HG02759 (cell line): ENCODE measurements at regions not wholly inside any gene's neighbourhood (a gene's known extent, or its start where the extent isn't known, plus 50 kb on each side); places are given as distances from the start of the nearest gene placed in this dataset.
"Not testable (repeated sequence)": the region's sequence is repeated elsewhere in the genome, so short reads cannot be mapped to it uniquely, and the experiment has no call there.

Experiments used
- ATAC-seq: cut with Tn5 transposase; IDR thresholded peaks from one replicate; pipeline ENCODE4 v1.9.1; 2021; ENCODE audit warnings: mild to moderate bottlenecking, moderate library complexity; ENCODE audit not compliant: unreplicated experiment

DNA sequence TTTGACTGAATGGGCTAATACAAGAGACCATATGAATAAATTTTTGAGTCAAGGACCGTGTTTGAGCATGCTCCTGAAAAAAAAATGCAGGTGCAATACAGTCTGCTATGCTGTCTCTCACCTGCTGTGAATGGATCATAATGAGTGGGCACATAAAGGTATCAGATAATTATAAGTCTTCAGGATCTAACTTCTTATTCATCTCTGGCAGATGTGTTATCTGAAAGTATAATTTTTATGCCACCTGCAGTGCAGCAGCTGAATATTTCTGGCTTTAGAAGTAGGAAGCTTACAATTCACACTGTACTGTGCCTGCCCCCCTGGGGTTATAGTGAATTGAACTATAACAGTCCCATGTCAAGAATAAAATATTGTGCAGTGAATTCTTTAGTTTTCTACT is 333.3 kb downstream of the MRPL39 start:
- ATAC-seq = no peak

GRCh38 chr21:25254491-25255174 is 352.6 kb downstream of the MRPL39 start:
- ATAC-seq = no peak

DNA sequence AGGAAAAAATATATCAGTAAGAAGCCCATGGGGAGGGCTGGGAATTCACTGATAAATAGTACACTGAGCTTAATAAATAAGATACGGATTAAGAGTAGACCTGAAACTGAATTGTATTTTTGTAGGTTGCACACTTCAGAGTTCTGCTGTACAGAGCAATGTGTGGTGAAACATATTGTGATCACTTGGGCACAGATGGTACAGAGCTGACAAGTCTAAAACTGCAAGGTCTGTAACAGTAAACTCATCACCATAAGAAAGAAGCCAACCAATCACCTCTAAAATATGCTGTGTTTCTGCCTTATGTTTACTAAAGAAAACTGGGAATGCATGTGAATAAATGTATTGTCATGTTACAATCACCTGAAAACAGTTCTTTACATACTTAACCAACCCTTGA is 360.7 kb downstream of the MRPL39 start:
- no peak for ATAC-seq

DNA sequence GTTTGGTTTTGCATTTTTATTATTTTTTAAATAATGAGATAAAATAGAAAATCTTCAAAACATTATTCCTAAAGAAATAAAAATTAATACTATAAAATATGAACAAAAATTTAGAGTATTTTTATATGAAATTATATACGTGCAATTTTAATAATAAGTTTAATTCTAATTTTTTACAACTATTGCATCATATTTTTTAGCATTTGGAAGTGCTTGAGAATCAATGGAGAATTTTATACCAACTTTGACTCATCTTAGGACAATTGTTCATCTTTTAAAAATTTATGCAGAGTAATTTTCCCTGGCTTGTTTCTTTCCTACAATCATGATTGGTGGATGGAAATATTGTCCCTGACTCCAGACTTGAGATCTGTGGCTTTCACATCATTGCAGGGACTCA is 362.5 kb downstream of the MRPL39 start:
- no peak for ATAC-seq

DNA sequence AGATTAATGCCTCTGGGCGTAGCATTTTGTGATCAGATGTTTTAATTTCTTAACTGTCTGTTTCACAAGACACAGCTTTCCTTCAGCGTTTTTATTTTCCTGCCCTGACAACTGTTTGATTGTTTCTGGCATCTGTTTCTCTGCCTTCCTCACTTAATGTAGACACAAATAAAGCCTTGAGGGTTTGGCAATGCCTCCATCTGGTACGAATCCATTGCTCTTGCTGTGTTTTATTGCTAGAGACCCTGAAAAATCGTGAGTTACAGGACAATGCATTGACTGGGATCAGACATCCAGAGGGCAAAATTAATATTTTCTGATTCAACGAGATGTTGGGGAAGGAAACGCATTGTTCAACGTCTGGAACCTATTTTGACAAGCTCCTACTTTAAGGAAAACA is 363.5 kb downstream of the MRPL39 start:
- no peak for ATAC-seq

DNA sequence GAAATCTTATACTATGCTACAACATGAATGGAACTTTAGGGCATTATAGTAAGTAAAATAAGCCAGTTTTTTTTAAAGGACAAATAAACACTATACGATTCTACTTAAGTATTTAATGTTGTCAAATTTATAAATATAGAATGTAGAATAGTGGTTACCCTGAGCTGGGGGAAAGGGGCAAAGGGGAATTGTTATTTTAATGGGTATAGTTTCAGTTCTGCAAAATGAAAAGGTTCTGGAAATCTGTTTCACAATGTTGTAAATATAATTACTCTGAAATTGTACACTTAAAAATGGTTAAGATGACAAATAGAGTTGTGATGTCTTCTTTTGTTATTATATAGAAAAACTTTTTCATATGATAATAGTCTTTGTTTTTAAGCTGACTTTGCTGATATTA is 366.3 kb downstream of the MRPL39 start:
- ATAC-seq = no peak

GRCh38 chr21:25234857-25235801 is 372.2 kb downstream of the MRPL39 start:
- peak; percentile 83 for ATAC-seq

GRCh38 chr21:25220954-25221353 is 386.3 kb downstream of the MRPL39 start:
- no peak for ATAC-seq

DNA sequence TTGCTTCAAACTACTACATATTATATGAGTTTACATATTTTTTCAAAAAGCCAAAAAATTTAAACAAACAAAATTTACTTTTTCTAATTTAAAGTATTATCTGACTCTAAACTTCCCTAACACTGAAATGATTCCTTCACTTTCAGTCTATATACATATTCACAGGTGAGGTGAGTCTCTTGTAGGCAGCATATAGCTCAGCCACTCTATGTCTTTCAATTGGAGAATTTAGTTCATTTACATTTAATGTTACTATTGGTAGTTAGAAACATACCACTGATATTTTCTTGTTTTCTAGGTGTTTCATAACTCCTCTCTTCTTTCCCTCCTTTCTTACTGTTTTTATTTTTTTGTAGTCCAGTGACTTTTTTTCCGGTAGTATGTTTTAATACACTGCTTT is 387.1 kb downstream of the MRPL39 start:
- ATAC-seq = no peak

GRCh38 chr21:25215698-25216384 is 391.4 kb downstream of the MRPL39 start:
- peak; percentile 95 for ATAC-seq

DNA sequence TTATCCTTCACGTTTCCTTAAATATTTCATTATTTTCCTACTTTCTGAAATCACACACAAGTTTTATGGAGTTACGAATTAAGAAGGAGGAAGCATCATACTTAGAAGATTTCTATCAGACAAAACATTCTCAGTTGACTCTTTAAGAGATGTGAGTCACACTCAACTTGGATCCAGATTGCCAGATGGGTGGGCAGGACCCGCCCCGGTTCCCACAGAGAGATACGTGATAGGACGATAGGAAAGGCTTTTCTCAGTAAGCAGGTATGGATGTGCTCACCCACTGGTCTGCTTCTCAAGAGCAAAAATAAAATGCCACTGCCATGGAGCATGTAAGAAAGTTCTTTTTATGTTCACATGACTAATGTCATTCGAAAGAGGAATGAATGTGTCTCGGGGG is 392.6 kb downstream of the MRPL39 start:
- no peak for ATAC-seq

GRCh38 chr21:25199944-25200343 is 407.3 kb downstream of the MRPL39 start:
- no peak for ATAC-seq

GRCh38 chr21:25191141-25191540 is 416.1 kb downstream of the MRPL39 start:
- ATAC-seq = peak; percentile 43

- ATAC-seq = no peak
These were observed 417.8 kb downstream of the MRPL39 start for GRCh38 chr21:25189497-25189896.

DNA sequence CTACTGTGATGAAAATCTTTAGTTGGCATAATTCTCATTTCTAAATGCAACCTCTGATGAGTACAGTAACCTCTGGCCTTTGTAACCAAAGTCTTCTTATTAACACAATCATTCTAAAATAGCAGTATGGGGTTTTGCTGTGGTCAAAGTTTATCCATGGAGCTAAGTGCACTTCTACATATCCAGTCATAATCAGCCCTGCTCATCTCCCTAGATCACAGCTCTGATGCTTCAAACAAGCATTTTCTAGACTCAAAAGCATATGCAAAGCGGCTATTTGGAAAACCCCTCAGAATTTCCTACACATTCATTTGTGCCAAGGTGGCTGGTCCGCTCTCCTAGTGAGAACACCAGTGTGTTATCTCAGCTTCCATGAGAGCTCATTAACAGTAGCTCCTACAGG is 418.6 kb downstream of the MRPL39 start:
- ATAC-seq = peak; percentile 88

- ATAC-seq = peak; percentile 27
These were observed 421.0 kb downstream of the MRPL39 start for GRCh38 chr21:25186273-25186672.

DNA sequence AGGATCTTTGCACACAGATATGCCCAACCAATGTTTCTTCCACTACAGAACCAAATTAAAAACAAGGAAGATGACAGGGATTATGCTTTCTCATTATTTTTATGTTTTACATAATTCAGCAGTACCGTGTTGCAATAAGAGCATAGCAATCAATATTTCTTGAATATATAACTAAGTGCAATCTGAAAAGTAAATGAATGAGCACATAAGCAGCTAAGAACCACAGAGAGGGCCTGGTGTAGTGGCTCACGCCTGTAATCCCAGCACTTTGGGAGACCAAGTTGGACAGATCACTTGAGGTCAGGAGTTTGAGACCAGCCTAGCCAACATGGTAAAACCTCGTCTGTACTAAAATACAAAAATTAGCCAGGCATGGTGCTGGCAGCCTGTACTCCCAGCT is 423.7 kb downstream of the MRPL39 start:
- ATAC-seq = no peak

DNA sequence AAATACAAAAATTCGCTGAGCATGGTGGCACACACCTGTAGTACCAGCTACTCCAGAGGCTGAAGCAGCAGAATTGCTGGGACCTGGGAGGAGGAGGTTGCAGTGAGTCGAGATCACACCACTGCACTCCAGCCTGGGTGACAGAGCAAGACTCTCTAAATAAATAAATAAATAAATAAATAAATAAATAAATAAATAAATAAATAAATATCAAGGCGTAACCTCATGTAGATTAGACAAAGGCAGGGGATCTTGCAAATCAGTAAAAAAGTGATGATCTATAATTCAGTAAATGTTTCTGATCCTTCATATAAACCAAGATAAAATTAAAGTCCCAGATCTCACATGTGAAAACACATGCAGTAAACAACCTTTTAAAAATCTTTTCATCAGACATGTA is 425.6 kb downstream of the MRPL39 start:
- ATAC-seq = not testable (repeated sequence)

DNA sequence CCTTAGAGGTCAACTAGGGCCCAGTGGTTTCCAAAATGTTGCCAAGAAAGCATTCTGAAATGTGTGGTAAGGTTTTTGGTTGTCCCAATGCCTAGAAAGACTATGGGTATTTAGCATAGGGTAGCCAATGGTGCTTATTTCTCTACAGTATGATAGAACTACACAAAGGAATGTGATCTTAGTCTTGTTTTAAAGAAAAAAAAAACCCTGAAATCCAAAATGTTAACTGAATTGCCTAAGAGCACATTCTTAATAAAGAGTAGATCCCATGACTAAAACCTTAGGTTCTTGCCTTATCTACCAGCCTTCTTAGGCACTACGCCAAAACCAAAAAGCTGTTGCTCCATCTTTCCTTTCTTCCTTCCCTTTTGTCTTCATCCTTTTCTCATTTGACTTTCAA is 428.2 kb downstream of the MRPL39 start:
- no peak for ATAC-seq

DNA sequence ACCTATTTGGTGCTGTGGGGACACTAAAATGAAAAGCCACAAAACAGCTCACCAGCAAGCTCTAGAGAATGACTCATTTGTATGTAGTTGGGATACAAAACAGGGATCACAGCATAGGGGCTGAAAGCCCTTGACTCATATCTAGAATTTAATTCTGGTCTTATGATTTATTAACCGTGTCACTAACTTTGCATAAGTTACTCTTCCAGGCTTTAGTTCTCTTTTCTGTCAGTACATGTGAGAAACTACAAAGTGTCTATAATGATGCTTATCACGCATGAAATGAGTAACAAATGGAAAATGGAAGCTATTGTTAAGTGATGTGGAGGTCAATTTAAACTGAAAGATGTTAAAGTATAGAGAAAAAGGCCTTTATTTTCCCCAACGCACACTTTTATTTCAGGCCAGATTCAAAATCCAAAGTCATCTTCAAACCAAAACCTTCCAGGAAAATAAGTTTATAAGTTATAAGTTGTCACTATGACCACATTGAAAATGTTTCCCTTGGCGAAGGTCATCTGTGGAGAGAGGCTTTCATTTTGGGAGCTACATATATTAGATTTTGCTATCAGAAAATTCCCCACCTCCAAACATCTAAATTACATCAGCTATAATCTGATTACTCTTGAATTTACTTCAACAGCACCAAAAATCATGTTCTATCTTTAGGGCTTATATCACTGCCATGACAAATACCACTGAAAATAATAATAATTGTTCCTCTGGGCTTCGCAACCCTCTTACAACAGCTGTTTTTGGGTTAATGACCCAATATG is 430.5 kb downstream of the MRPL39 start:
- ATAC-seq = peak; percentile 82

- ATAC-seq = peak; percentile 51
These were observed 431.3 kb downstream of the MRPL39 start for GRCh38 chr21:25175938-25176337.
